ENCODE measurements at regions not wholly inside any gene's neighbourhood (a gene's known extent, or its start where the extent isn't known, plus 50 kb on each side); places are given as distances from the start of the nearest gene placed in this dataset.

- H3K9me3 ChIP-seq, result peaks cover 0 to under 1% of the 10 kb centered on the region in 2 donors
- in situ Hi-C loops (cut with MboI; ENCODE audit: low pct_ligation_motif_present in 1 of 4, low pct_unique_long_range_greater_than_20kb in 1 of 4, low sequenced_read_pairs in 3 of 4) (no loop called here), intact Hi-C loops (cut with DNase I; ENCODE audit: low total_unique reads) (no loop called here)
- H3K4me3 ChIP-seq, result no peak overlapping the region
- peaks cover 4 to 38% (median 10%) of the 10 kb centered on the region in 4 donors for H3K4me1 ChIP-seq
- TF ChIP-seq EP300 (IDR thresholded peaks at IDR 0.05; ENCODE audit: low read depth) (no peak), POLR2AphosphoS5 (IDR thresholded peaks at IDR 0.05) (no peak), CTCF (IDR thresholded peaks at IDR 0.05) (no peak), POLR2A (IDR thresholded peaks at IDR 0.05) (no peak)
- no peaks in the 10 kb centered on the region for H3K27me3 ChIP-seq
- WGBS, 2 donors (ENCODE audit: low coverage in 1 of 2), result 33 to 41% methylated on average over 1 of the region's 1 CpG
- peak overlapping the region; percentile 59 to 74 (median 73) for H3K27ac ChIP-seq
- no peak for DNase-seq
- no peaks in the 10 kb centered on the region for H3K36me3 ChIP-seq
Observed at GRCh38 chr4:68734095-68734494, 63.6 kb upstream of the UGT2B15 start.

- WGBS, 2 donors (ENCODE audit: low coverage in 1 of 2), result 29% methylated on average over 1 of the region's 1 CpG; no CpG with 5 or more reads in 1 of the 2 donors
- Histone ChIP-seq H3K36me3 (no peaks in the 10 kb centered on the region), H3K4me1 (peaks cover 4 to 38% (median 10%) of the 10 kb centered on the region in 4 donors), H3K27ac (peak overlapping the region in 3 of 4 donors; percentile 73 to 74 (median 73)), H3K4me3 (no peak overlapping the region), H3K9me3 (no peaks in the 10 kb centered on the region), H3K27me3 (no peaks in the 10 kb centered on the region)
- in situ Hi-C loops (cut with MboI; ENCODE audit: low pct_ligation_motif_present in 1 of 4, low pct_unique_long_range_greater_than_20kb in 1 of 4, low sequenced_read_pairs in 3 of 4) (no loop called here), intact Hi-C loops (cut with DNase I; ENCODE audit: low total_unique reads) (no loop called here)
- TF ChIP-seq POLR2A (IDR thresholded peaks at IDR 0.05), result no peak
- no peak for TF ChIP-seq CTCF (IDR thresholded peaks at IDR 0.05)
- TF ChIP-seq POLR2AphosphoS5 (IDR thresholded peaks at IDR 0.05), result no peak
- TF ChIP-seq EP300 (IDR thresholded peaks at IDR 0.05; ENCODE audit: low read depth), result no peak
- DNase-seq, result no peak
Observed at GRCh38 chr4:68735106-68735505, 64.7 kb upstream of the UGT2B15 start.

GRCh38 chr4:68736813-68737212, 66.4 kb upstream of the UGT2B15 start:
- no peak overlapping the region for H3K4me3 ChIP-seq
- intact Hi-C loops (cut with DNase I; ENCODE audit: low total_unique reads) (no loop called here), in situ Hi-C loops (cut with MboI; ENCODE audit: low pct_ligation_motif_present in 1 of 4, low pct_unique_long_range_greater_than_20kb in 1 of 4, low sequenced_read_pairs in 3 of 4) (no loop called here)
- no peaks in the 10 kb centered on the region for H3K36me3 ChIP-seq
- H3K4me1 ChIP-seq, result peaks cover 4 to 38% (median 10%) of the 10 kb centered on the region in 4 donors
- TF ChIP-seq CTCF (IDR thresholded peaks at IDR 0.05), result no peak
- TF ChIP-seq POLR2AphosphoS5 (IDR thresholded peaks at IDR 0.05), result no peak
- no peak for TF ChIP-seq EP300 (IDR thresholded peaks at IDR 0.05; ENCODE audit: low read depth)
- WGBS, 2 donors (ENCODE audit: low coverage in 1 of 2), result 29 to 89% methylated on average over 1 of the region's 1 CpG
- H3K27ac ChIP-seq, result peak overlapping the region in 2 of 4 donors; percentile 18 to 74
- no peak for DNase-seq
- no peaks in the 10 kb centered on the region for H3K27me3 ChIP-seq
- no peaks in the 10 kb centered on the region for H3K9me3 ChIP-seq

- in situ Hi-C loops (cut with MboI; ENCODE audit: low pct_ligation_motif_present in 1 of 4, low pct_unique_long_range_greater_than_20kb in 1 of 4, low sequenced_read_pairs in 3 of 4), result no loop called here
- H3K27me3 ChIP-seq, result no peaks in the 10 kb centered on the region
- WGBS, 2 donors (ENCODE audit: low coverage in 1 of 2), result 86% methylated on average over 2 of the region's 2 CpGs
- no peak overlapping the region for H3K4me3 ChIP-seq
- intact Hi-C loops (cut with DNase I; ENCODE audit: low total_unique reads), result no loop called here
- no peaks in the 10 kb centered on the region for H3K9me3 ChIP-seq
- peaks cover 4 to 35% (median 8%) of the 10 kb centered on the region in 4 donors for H3K4me1 ChIP-seq
- DNase-seq, result no peak
- TF ChIP-seq POLR2AphosphoS5 (IDR thresholded peaks at IDR 0.05) (no peak), CTCF (IDR thresholded peaks at IDR 0.05) (no peak), POLR2A (IDR thresholded peaks at IDR 0.05) (no peak), EP300 (IDR thresholded peaks at IDR 0.05; ENCODE audit: low read depth) (no peak)
- no peak overlapping the region for H3K27ac ChIP-seq
- no peaks in the 10 kb centered on the region for H3K36me3 ChIP-seq
Observed at GRCh38 chr4:68738036-68738435, 67.6 kb upstream of the UGT2B15 start.
